H1 (cell line): ENCODE measurements at regions not wholly inside any gene's neighbourhood (a gene's known extent, or its start where the extent isn't known, plus 50 kb on each side); places are given as distances from the start of the nearest gene placed in this dataset.

ENCODE experiments used
- JUND ChIP-seq: IDR thresholded peaks from 2 replicates; pipeline ENCODE4 v1.6.1; 2011; ENCODE audit warnings: mild to moderate bottlenecking, improper control_type of control experiment, low read length
- TBP ChIP-seq: IDR thresholded peaks from 2 replicates; pipeline ENCODE4 v1.6.1; 2011; ENCODE audit warnings: low read depth, low read length, improper control_type of control experiment
- TCF12 ChIP-seq: IDR thresholded peaks from 2 replicates; pipeline ENCODE4 v1.6.1; 2011; ENCODE audit warnings: low read depth, mild to moderate bottlenecking, low read length

- no peak for TF ChIP-seq TCF12
- no peak for TF ChIP-seq JUND
- TF ChIP-seq TBP, result no peak
Measured at GRCh38 chr14:81839056-81839455, 305.4 kb upstream of the SEL1L start (continued).
